AG10803 (cell line): ENCODE measurements at regions not wholly inside any gene's neighbourhood (a gene's known extent, or its start where the extent isn't known, plus 50 kb on each side); places are given as distances from the start of the nearest gene placed in this dataset.

Experiments used
- DNase-seq: peaks from one replicate; pipeline ENCODE4 v3.0.0; 2010; ENCODE audit warnings: low read depth
- H3K4me3 ChIP-seq: 2 replicates; pipeline ENCODE4 v1.5.1; 2011; ENCODE audit warnings: mild to moderate bottlenecking, low read length, control low read depth
- TF ChIP-seq, protein P1 (sequence below): conservative IDR thresholded peaks from 2 replicates; pipeline ENCODE4 v1.5.1; 2011; ENCODE audit warnings: mild to moderate bottlenecking, low read length, control low read depth, inconsistent platforms

GRCh38 chr1:14332158-14332557, 266.3 kb upstream of the KAZN start:
- no peak for DNase-seq
- H3K4me3 ChIP-seq = no peak overlapping the region

GRCh38 chr1:14334336-14335176, 263.9 kb upstream of the KAZN start:
- TF ChIP-seq, protein P1, sequence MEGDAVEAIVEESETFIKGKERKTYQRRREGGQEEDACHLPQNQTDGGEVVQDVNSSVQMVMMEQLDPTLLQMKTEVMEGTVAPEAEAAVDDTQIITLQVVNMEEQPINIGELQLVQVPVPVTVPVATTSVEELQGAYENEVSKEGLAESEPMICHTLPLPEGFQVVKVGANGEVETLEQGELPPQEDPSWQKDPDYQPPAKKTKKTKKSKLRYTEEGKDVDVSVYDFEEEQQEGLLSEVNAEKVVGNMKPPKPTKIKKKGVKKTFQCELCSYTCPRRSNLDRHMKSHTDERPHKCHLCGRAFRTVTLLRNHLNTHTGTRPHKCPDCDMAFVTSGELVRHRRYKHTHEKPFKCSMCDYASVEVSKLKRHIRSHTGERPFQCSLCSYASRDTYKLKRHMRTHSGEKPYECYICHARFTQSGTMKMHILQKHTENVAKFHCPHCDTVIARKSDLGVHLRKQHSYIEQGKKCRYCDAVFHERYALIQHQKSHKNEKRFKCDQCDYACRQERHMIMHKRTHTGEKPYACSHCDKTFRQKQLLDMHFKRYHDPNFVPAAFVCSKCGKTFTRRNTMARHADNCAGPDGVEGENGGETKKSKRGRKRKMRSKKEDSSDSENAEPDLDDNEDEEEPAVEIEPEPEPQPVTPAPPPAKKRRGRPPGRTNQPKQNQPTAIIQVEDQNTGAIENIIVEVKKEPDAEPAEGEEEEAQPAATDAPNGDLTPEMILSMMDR = no peak
- DNase-seq = no peak
- H3K4me3 ChIP-seq = no peak overlapping the region

More at GRCh38 chr1:14332158-14332557, 266.3 kb upstream of the KAZN start:
- TF ChIP-seq, protein P1 = no peak

DNA sequence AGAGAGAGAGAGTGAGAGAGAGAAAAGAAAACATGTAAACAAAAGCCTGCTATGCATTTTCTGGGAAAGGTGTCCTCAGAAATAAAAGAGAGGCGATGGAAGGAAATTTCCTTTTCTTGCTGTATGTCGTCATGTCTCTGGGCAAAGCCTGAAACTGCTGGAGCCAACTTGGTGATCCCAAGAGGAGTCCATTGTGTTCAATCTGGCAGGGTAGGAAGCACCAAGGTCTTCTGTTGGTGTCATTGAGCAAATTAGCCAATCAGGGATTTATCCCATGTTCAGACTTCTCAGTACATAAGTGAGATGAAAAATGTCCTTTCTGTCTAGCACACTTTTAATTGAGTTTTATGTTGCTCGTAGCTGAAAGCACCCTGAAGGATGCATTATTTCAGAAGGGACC, 260.0 kb upstream of the KAZN start:
- H3K4me3 ChIP-seq = no peak overlapping the region
- DNase-seq = no peak
- TF ChIP-seq, protein P1 = no peak

DNA sequence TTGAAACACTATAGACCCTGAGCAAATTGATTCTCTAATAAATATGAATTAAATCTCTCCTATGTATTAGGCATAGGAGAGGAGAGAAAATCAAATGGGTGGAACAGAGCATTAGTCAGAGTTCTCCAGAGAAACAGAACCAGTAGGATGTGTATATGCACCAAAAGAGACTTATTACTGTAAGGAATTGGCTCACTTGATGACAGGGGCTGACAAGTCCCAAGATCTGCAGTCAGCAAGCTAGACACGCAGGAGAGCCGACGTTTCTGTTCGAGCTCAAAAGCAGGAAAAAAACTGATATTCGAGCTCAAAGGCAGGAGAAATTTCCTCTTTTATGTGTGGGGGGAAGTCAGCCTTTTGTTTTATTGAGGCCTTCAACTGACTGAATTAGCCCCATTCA, 259.2 kb upstream of the KAZN start:
- no peak for DNase-seq
- TF ChIP-seq, protein P1 = no peak
- H3K4me3 ChIP-seq = no peak overlapping the region

DNA sequence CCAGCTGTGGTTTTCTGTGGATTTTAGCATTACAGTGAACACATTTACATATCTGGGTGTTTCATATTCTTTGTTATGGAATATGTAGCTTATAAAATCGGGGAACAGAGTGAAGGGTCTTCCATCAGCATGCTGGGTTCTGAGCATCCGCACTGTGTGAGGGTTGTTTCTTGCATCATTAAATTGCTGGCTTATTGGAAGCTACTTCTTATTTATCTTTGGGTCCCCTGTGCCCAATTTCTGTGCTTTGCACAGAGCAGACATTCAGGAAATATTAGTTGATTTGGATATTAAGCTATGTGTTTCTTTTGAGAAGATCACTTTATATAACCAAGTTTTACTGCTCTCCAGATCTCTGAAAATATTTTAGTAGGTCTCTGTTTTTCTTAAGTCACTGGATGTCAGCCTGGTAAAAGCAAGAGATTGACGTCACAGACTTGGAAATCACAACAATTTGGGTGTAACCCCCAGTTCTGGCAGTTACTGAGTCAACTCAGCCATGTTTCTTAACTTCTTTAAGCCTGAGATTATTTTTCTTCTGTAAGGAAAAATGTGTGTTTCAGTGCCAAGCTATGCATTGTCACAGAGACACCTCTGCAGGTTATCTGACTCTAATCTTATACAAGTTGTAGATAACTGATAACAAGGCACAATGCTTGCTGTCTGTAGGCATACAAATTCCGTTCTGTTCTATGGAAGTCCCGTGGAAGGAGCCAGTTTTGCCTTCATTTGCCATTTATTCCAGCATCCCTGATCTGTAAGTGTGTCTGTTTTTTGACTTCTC, 258.3 kb upstream of the KAZN start:
- TF ChIP-seq, protein P1 = no peak
- peak; percentile 61 for DNase-seq
- no peak overlapping the region for H3K4me3 ChIP-seq

DNA sequence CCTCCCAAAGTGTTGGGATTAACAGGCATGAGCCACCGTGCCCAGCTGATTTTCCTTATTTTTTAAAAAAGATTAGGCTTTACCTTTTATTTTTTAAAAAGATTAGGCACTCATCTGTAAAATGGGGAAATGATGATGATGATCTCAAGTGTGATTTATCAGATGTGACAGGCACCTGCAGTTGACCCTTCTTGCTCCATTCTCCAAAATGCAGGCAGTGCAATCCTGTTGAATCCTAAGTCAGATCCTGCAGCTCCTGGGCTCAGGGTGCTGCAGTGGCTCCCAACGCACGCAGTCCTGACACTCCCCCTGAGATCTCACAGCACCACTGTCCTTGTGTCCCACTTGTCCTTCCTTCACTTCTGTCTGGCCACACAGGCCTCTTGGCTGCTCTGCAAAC, 257.3 kb upstream of the KAZN start:
- DNase-seq = no peak
- TF ChIP-seq, protein P1 = no peak
- H3K4me3 ChIP-seq = no peak overlapping the region
